ENCODE measurements at regions not wholly inside any gene's neighbourhood (a gene's known extent, or its start where the extent isn't known, plus 50 kb on each side); places are given as distances from the start of the nearest gene placed in this dataset.
"Not testable (repeated sequence)": the region's sequence is repeated elsewhere in the genome, so short reads cannot be mapped to it uniquely, and the experiment has no call there.

GRCh38 chr1:188096521-188096920 is 1267.8 kb downstream of the PLA2G4A start:
- no peak for DNase-seq

GRCh38 chr1:188117436-188117835 is 1288.7 kb downstream of the PLA2G4A start:
- DNase-seq, result no peak

- no peak for DNase-seq
Observed at GRCh38 chr1:188122646-188123045, 1293.9 kb downstream of the PLA2G4A start.

GRCh38 chr1:188127507-188127906 is 1298.8 kb downstream of the PLA2G4A start:
- no peak for DNase-seq

- no peak for DNase-seq
Observed at GRCh38 chr1:188128761-188129160, 1300.0 kb downstream of the PLA2G4A start.

GRCh38 chr1:188129856-188130838 is 1301.4 kb downstream of the PLA2G4A start:
- no peak for DNase-seq

- no peak for DNase-seq
Observed at GRCh38 chr1:188137221-188137620, 1308.5 kb downstream of the PLA2G4A start.

- no peak for DNase-seq
Observed at GRCh38 chr1:188140958-188141357, 1312.2 kb downstream of the PLA2G4A start.

- DNase-seq, result no peak
Observed at GRCh38 chr1:188154196-188154595, 1325.4 kb downstream of the PLA2G4A start.

- no peak for DNase-seq
Observed at GRCh38 chr1:188154761-188155160, 1326.0 kb downstream of the PLA2G4A start.

GRCh38 chr1:188155261-188155660 is 1326.5 kb downstream of the PLA2G4A start:
- no peak for DNase-seq

- no peak for DNase-seq
Observed at GRCh38 chr1:188164459-188164858, 1335.7 kb downstream of the PLA2G4A start.

- no peak for DNase-seq
Observed at GRCh38 chr1:188166654-188167053, 1337.9 kb downstream of the PLA2G4A start.

- DNase-seq, result no peak
Observed at GRCh38 chr1:188169971-188170370, 1341.2 kb downstream of the PLA2G4A start.

GRCh38 chr1:188170411-188170810 is 1341.7 kb downstream of the PLA2G4A start:
- DNase-seq, result no peak

GRCh38 chr1:188170935-188171334 is 1342.2 kb downstream of the PLA2G4A start:
- DNase-seq, result no peak

GRCh38 chr1:188182063-188182462 is 1353.3 kb downstream of the PLA2G4A start:
- DNase-seq, result not testable (repeated sequence)

- DNase-seq, result no peak
Observed at GRCh38 chr1:188188317-188188716, 1359.6 kb downstream of the PLA2G4A start.

- DNase-seq, result no peak
Observed at GRCh38 chr1:188194916-188195315, 1366.2 kb downstream of the PLA2G4A start.

GRCh38 chr1:188218289-188218688 is 1389.5 kb downstream of the PLA2G4A start:
- DNase-seq, result no peak

- no peak for DNase-seq
Observed at GRCh38 chr1:188220051-188220450, 1391.3 kb downstream of the PLA2G4A start.

- DNase-seq, result no peak
Observed at GRCh38 chr1:188224263-188224662, 1395.5 kb downstream of the PLA2G4A start.

- no peak for DNase-seq
Observed at GRCh38 chr1:188225975-188226374, 1397.2 kb downstream of the PLA2G4A start.

GRCh38 chr1:188228623-188229022 is 1399.9 kb downstream of the PLA2G4A start:
- DNase-seq, result no peak
